ENCODE measurements at regions not wholly inside any gene's neighbourhood (a gene's known extent, or its start where the extent isn't known, plus 50 kb on each side); places are given as distances from the start of the nearest gene placed in this dataset.

- no peaks in the 10 kb centered on the region for H4K20me1 ChIP-seq (ENCODE audit: insufficient read depth, low read length)
Observed at GRCh38 chr11:91446267-91446666, 778.4 kb upstream of the FAT3 start.

GRCh38 chr11:91435694-91436395, 788.8 kb upstream of the FAT3 start:
- no peak for DNase-seq
- H3K36me3 Mint-ChIP-seq: no peaks in the 10 kb centered on the region
- H2AFZ ChIP-seq (ENCODE audit: insufficient read depth, low read depth, low read length, poor library complexity, severe bottlenecking): no peak overlapping the region
- no peak overlapping the region for H3K27ac ChIP-seq (ENCODE audit: low read depth in 1 of 2, low read length in 2 of 2)
- H3K4me3 Mint-ChIP-seq: no peak overlapping the region
- no peak overlapping the region for H3K9ac ChIP-seq (ENCODE audit: insufficient read depth, low read length, poor library complexity, severe bottlenecking)
- H3K79me2 ChIP-seq (ENCODE audit: insufficient read depth, low read length): no peaks in the 10 kb centered on the region
- H3K9me3 Mint-ChIP-seq: peaks cover 0 to 8% (median 4%) of the 10 kb centered on the region in 7 donors
- no peaks in the 10 kb centered on the region for H3K4me1 ChIP-seq (ENCODE audit: control insufficient read depth in 1 of 2, insufficient read depth in 2 of 2, low read length in 2 of 2)
- 97% methylated on average over 3 of the region's 7 CpGs for WGBS (ENCODE audit: insufficient coverage)
- no peaks in the 10 kb centered on the region for H4K20me1 ChIP-seq (ENCODE audit: insufficient read depth, low read length)
- no peak overlapping the region for H3K27ac Mint-ChIP-seq
- no peaks in the 10 kb centered on the region for H3K4me1 Mint-ChIP-seq
- no peaks in the 10 kb centered on the region for H3K36me3 ChIP-seq (replicated peaks in 1 of 2; ENCODE audit: control insufficient read depth in 1 of 2, insufficient read depth in 2 of 2, low read length in 2 of 2)
- no peak for TF ChIP-seq CTCF (IDR thresholded peaks at IDR 0.05)
- H3K4me3 ChIP-seq (replicated peaks in 1 of 3; ENCODE audit: low read depth in 2 of 3, low read length in 3 of 3): no peak overlapping the region
- peaks cover 11 to 19% of the 10 kb centered on the region in 2 donors for H3K9me3 ChIP-seq (replicated peaks in 1 of 2; ENCODE audit: control insufficient read depth in 1 of 2, insufficient read depth in 1 of 2, low read length in 2 of 2)
- no peaks in the 10 kb centered on the region for H3K27me3 Mint-ChIP-seq (ENCODE audit: low read depth in 3 of 3)
- intact Hi-C loops (cut with micrococcal nuclease): no loop called here
- no peaks in the 10 kb centered on the region for H3K27me3 ChIP-seq (ENCODE audit: control insufficient read depth in 2 of 2, insufficient read depth in 2 of 2, low read length in 2 of 2)
- no peak overlapping the region for H3K4me2 ChIP-seq (replicated peaks; ENCODE audit: extremely low read depth, low read length, poor library complexity, severe bottlenecking)

More at GRCh38 chr11:91446267-91446666, 778.4 kb upstream of the FAT3 start:
- no peaks in the 10 kb centered on the region for H3K36me3 ChIP-seq (replicated peaks in 1 of 2; ENCODE audit: control insufficient read depth in 1 of 2, insufficient read depth in 2 of 2, low read length in 2 of 2)
- no peak overlapping the region for H2AFZ ChIP-seq (ENCODE audit: insufficient read depth, low read depth, low read length, poor library complexity, severe bottlenecking)
- H3K9ac ChIP-seq (ENCODE audit: insufficient read depth, low read length, poor library complexity, severe bottlenecking): no peak overlapping the region
- no peak for TF ChIP-seq CTCF (IDR thresholded peaks at IDR 0.05)
- no peaks in the 10 kb centered on the region for H3K79me2 ChIP-seq (ENCODE audit: insufficient read depth, low read length)
- H3K4me1 ChIP-seq (ENCODE audit: control insufficient read depth in 1 of 2, insufficient read depth in 2 of 2, low read length in 2 of 2): no peaks in the 10 kb centered on the region
- no peaks in the 10 kb centered on the region for H3K27me3 ChIP-seq (ENCODE audit: control insufficient read depth in 2 of 2, insufficient read depth in 2 of 2, low read length in 2 of 2)
- no peak overlapping the region for H3K4me3 ChIP-seq (replicated peaks in 1 of 3; ENCODE audit: low read depth in 2 of 3, low read length in 3 of 3)
- intact Hi-C loops (cut with micrococcal nuclease): no loop called here
- H3K4me2 ChIP-seq (replicated peaks; ENCODE audit: extremely low read depth, low read length, poor library complexity, severe bottlenecking): no peak overlapping the region
- 72% methylated on average over 4 of the region's 4 CpGs for WGBS (ENCODE audit: insufficient coverage)
- peaks cover 2 to 15% (median 6%) of the 10 kb centered on the region in 7 donors for H3K9me3 Mint-ChIP-seq
- H3K27ac Mint-ChIP-seq: no peak overlapping the region
- H3K4me3 Mint-ChIP-seq: no peak overlapping the region
- H3K27me3 Mint-ChIP-seq (ENCODE audit: low read depth in 3 of 3): no peaks in the 10 kb centered on the region
- no peaks in the 10 kb centered on the region for H3K36me3 Mint-ChIP-seq
- peaks cover 0 to 24% of the 10 kb centered on the region in 2 donors for H3K9me3 ChIP-seq (replicated peaks in 1 of 2; ENCODE audit: control insufficient read depth in 1 of 2, insufficient read depth in 1 of 2, low read length in 2 of 2)
- DNase-seq: no peak
- H3K4me1 Mint-ChIP-seq: no peaks in the 10 kb centered on the region
- H3K27ac ChIP-seq (ENCODE audit: low read depth in 1 of 2, low read length in 2 of 2): no peak overlapping the region

All from CD14-positive monocyte (primary cell).